PFSK-1 (cell line): ENCODE measurements at regions not wholly inside any gene's neighbourhood (a gene's known extent, or its start where the extent isn't known, plus 50 kb on each side); places are given as distances from the start of the nearest gene placed in this dataset.

ENCODE experiments used
- FOXP2 ChIP-seq: optimal IDR thresholded peaks from 2 replicates; pipeline ENCODE3; 2011; ENCODE audit warnings: borderline replicate concordance, control low read depth, inconsistent platforms; ENCODE audit not compliant: insufficient read depth; ENCODE audit errors: extremely low read length, extremely low read depth
- POLR2AphosphoS5 ChIP-seq: IDR thresholded peaks from 2 replicates; pipeline ENCODE4 v1.6.1; 2012; ENCODE audit warnings: low read depth, mild to moderate bottlenecking, control low read depth, low read length, moderate library complexity
- REST ChIP-seq, 2 experiments: IDR thresholded peaks; 2 replicates each; pipeline versions ENCODE4 v1.6.1 to v1.8.0; 2011 to 2012; ENCODE audit warnings: low read depth in 2 of 2, low read length in 2 of 2, control low read depth in 1 of 2, inconsistent platforms in 1 of 2, mild to moderate bottlenecking in 1 of 2, moderate library complexity in 1 of 2; ENCODE audit not compliant: insufficient read depth in 1 of 2
- SIN3A ChIP-seq: IDR thresholded peaks from 2 replicates; pipeline ENCODE4 v1.6.1; 2012; ENCODE audit warnings: mild to moderate bottlenecking, low read length, moderate library complexity, borderline replicate concordance; ENCODE audit not compliant: insufficient read depth
- TAF1 ChIP-seq: IDR thresholded peaks from 2 replicates; pipeline ENCODE4 v1.6.1; 2012; ENCODE audit warnings: low read length, control low read depth, borderline replicate concordance; ENCODE audit not compliant: insufficient read depth

GRCh38 chr11:127117231-127117739 is 116.7 kb upstream of the KIRREL3 start:
- TF ChIP-seq FOXP2 (no peak), POLR2AphosphoS5 (no peak), REST (IDR thresholded peaks at IDR 0.05; ENCODE audit: insufficient read depth in 1 of 2, low read depth in 2 of 2, low read length in 2 of 2) (no peak), SIN3A (no peak), TAF1 (no peak)

- TF ChIP-seq POLR2AphosphoS5, result no peak
- no peak for TF ChIP-seq REST (IDR thresholded peaks at IDR 0.05; ENCODE audit: insufficient read depth in 1 of 2, low read depth in 2 of 2, low read length in 2 of 2)
- no peak for TF ChIP-seq TAF1
- no peak for TF ChIP-seq FOXP2
- TF ChIP-seq SIN3A, result no peak
Measured at GRCh38 chr11:127115844-127116243, 115.3 kb upstream of the KIRREL3 start.

GRCh38 chr11:127114035-127114434 is 113.5 kb upstream of the KIRREL3 start:
- TF ChIP-seq FOXP2, result no peak
- no peak for TF ChIP-seq TAF1
- TF ChIP-seq POLR2AphosphoS5, result no peak
- no peak for TF ChIP-seq REST (IDR thresholded peaks at IDR 0.05; ENCODE audit: insufficient read depth in 1 of 2, low read depth in 2 of 2, low read length in 2 of 2)
- no peak for TF ChIP-seq SIN3A

GRCh38 chr11:127110542-127110941 is 110.0 kb upstream of the KIRREL3 start:
- TF ChIP-seq REST (IDR thresholded peaks at IDR 0.05; ENCODE audit: insufficient read depth in 1 of 2, low read depth in 2 of 2, low read length in 2 of 2) (no peak), FOXP2 (no peak), TAF1 (no peak), POLR2AphosphoS5 (no peak), SIN3A (no peak)

- TF ChIP-seq POLR2AphosphoS5, result no peak
- no peak for TF ChIP-seq FOXP2
- TF ChIP-seq REST (IDR thresholded peaks at IDR 0.05; ENCODE audit: insufficient read depth in 1 of 2, low read depth in 2 of 2, low read length in 2 of 2), result no peak
- no peak for TF ChIP-seq SIN3A
- no peak for TF ChIP-seq TAF1
Measured at GRCh38 chr11:127109796-127110480, 109.4 kb upstream of the KIRREL3 start.
